ENCODE measurements at regions not wholly inside any gene's neighbourhood (a gene's known extent, or its start where the extent isn't known, plus 50 kb on each side); places are given as distances from the start of the nearest gene placed in this dataset.

DNA sequence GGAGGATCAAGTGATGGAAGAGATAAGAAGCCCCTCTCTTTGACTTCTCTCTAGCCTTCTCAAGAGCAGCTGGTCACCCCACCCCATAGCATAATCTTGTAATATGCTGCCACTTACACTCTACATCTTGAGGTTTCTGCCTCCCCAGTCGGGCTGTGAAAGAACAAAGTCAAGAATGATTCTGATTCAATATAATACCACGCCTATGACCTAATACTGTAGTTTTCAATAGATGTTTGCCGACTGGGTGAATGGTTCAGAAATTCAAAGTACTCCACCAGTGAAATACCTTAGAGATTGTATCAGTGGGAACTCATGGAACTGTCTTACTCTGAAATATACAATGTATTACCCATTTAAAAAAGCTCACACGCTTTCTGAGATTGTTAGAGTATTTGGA is 93.0 kb upstream of the ZFHX3 start:
- no TSS peak for BruUV-seq (replicated peaks)
- DNase-seq (ENCODE audit: low read depth, low spot score) (no peak), ATAC-seq (no peak)
- RAD21 ChIA-PET (ENCODE audit: low non-redundant PET in 1 of 2, low total read pairs in 2 of 2, uncharacterized antibody in 2 of 2, unreplicated experiment in 2 of 2), result no interaction called here
- Histone ChIP-seq H3K36me3 (ENCODE audit: control insufficient read depth in 1 of 2, insufficient read depth in 2 of 2, low read length in 2 of 2) (no peaks in the 10 kb centered on the region), H3K4me1 (ENCODE audit: control insufficient read depth in 1 of 2, insufficient read depth in 2 of 2, low read length in 2 of 2) (no peaks in the 10 kb centered on the region), H3K79me2 (ENCODE audit: insufficient read depth, low read length) (no peaks in the 10 kb centered on the region), H3K9me2 (ENCODE audit: insufficient read depth) (no peaks in the 10 kb centered on the region), H2AFZ (ENCODE audit: low read depth, low read length, poor library complexity, severe bottlenecking) (no peak overlapping the region), H3K27me3 (ENCODE audit: insufficient read depth, low read length) (peaks cover 27% of the 10 kb centered on the region), H3K9ac (ENCODE audit: low read length) (no peak overlapping the region), H3K9me3 (ENCODE audit: control insufficient read depth in 1 of 2, insufficient read depth in 1 of 2, low read depth in 1 of 2, low read length in 2 of 2) (no peaks in the 10 kb centered on the region), H3K4me3 (replicated peaks in 1 of 2; ENCODE audit: low read depth in 1 of 2, low read length in 2 of 2) (no peak overlapping the region), H4K20me1 (ENCODE audit: insufficient read depth) (no peaks in the 10 kb centered on the region), H3K4me2 (ENCODE audit: low read length) (no peak overlapping the region), H3K27ac (ENCODE audit: low read depth, low read length) (no peak overlapping the region)
- TF ChIP-seq YY1 (IDR thresholded peaks at IDR 0.05; ENCODE audit: extremely low read depth, insufficient replicate concordance, low read depth, low read length), result no peak
- TF ChIP-seq CEBPB (IDR thresholded peaks at IDR 0.05; ENCODE audit: low read depth), result no peak
- TF ChIP-seq, protein P1, sequence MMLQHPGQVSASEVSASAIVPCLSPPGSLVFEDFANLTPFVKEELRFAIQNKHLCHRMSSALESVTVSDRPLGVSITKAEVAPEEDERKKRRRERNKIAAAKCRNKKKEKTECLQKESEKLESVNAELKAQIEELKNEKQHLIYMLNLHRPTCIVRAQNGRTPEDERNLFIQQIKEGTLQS (IDR thresholded peaks at IDR 0.05), result no peak
- TF ChIP-seq ELF1 (IDR thresholded peaks at IDR 0.05; ENCODE audit: borderline replicate concordance, low read depth), result no peak
- no peak for TF ChIP-seq EGR1 (IDR thresholded peaks at IDR 0.05; ENCODE audit: low read depth)
- TF ChIP-seq, protein P2, sequence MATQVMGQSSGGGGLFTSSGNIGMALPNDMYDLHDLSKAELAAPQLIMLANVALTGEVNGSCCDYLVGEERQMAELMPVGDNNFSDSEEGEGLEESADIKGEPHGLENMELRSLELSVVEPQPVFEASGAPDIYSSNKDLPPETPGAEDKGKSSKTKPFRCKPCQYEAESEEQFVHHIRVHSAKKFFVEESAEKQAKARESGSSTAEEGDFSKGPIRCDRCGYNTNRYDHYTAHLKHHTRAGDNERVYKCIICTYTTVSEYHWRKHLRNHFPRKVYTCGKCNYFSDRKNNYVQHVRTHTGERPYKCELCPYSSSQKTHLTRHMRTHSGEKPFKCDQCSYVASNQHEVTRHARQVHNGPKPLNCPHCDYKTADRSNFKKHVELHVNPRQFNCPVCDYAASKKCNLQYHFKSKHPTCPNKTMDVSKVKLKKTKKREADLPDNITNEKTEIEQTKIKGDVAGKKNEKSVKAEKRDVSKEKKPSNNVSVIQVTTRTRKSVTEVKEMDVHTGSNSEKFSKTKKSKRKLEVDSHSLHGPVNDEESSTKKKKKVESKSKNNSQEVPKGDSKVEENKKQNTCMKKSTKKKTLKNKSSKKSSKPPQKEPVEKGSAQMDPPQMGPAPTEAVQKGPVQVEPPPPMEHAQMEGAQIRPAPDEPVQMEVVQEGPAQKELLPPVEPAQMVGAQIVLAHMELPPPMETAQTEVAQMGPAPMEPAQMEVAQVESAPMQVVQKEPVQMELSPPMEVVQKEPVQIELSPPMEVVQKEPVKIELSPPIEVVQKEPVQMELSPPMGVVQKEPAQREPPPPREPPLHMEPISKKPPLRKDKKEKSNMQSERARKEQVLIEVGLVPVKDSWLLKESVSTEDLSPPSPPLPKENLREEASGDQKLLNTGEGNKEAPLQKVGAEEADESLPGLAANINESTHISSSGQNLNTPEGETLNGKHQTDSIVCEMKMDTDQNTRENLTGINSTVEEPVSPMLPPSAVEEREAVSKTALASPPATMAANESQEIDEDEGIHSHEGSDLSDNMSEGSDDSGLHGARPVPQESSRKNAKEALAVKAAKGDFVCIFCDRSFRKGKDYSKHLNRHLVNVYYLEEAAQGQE (IDR thresholded peaks at IDR 0.05; ENCODE audit: low read depth), result no peak
- TF ChIP-seq JUND (IDR thresholded peaks at IDR 0.05), result no peak
- TF ChIP-seq ZNF274 (IDR thresholded peaks at IDR 0.05; ENCODE audit: low read depth, low read length), result no peak
- TF ChIP-seq CBX3 (IDR thresholded peaks at IDR 0.05; ENCODE audit: low read depth), result no peak
- TF ChIP-seq, protein P3, sequence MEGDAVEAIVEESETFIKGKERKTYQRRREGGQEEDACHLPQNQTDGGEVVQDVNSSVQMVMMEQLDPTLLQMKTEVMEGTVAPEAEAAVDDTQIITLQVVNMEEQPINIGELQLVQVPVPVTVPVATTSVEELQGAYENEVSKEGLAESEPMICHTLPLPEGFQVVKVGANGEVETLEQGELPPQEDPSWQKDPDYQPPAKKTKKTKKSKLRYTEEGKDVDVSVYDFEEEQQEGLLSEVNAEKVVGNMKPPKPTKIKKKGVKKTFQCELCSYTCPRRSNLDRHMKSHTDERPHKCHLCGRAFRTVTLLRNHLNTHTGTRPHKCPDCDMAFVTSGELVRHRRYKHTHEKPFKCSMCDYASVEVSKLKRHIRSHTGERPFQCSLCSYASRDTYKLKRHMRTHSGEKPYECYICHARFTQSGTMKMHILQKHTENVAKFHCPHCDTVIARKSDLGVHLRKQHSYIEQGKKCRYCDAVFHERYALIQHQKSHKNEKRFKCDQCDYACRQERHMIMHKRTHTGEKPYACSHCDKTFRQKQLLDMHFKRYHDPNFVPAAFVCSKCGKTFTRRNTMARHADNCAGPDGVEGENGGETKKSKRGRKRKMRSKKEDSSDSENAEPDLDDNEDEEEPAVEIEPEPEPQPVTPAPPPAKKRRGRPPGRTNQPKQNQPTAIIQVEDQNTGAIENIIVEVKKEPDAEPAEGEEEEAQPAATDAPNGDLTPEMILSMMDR (IDR thresholded peaks at IDR 0.05 in 2 of 3, conservative IDR thresholded peaks at IDR 0.05 in 1 of 3; ENCODE audit: borderline replicate concordance in 1 of 3, insufficient read depth in 1 of 3, low read depth in 2 of 3, low read length in 2 of 3), result no peak
- TF ChIP-seq SIN3A (IDR thresholded peaks at IDR 0.05; ENCODE audit: low read depth), result no peak
- TF ChIP-seq, protein P4, sequence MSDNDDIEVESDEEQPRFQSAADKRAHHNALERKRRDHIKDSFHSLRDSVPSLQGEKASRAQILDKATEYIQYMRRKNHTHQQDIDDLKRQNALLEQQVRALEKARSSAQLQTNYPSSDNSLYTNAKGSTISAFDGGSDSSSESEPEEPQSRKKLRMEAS (IDR thresholded peaks at IDR 0.05), result no peak
- TF ChIP-seq, protein P5, sequence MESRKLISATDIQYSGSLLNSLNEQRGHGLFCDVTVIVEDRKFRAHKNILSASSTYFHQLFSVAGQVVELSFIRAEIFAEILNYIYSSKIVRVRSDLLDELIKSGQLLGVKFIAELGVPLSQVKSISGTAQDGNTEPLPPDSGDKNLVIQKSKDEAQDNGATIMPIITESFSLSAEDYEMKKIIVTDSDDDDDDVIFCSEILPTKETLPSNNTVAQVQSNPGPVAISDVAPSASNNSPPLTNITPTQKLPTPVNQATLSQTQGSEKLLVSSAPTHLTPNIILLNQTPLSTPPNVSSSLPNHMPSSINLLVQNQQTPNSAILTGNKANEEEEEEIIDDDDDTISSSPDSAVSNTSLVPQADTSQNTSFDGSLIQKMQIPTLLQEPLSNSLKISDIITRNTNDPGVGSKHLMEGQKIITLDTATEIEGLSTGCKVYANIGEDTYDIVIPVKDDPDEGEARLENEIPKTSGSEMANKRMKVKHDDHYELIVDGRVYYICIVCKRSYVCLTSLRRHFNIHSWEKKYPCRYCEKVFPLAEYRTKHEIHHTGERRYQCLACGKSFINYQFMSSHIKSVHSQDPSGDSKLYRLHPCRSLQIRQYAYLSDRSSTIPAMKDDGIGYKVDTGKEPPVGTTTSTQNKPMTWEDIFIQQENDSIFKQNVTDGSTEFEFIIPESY (IDR thresholded peaks at IDR 0.05; ENCODE audit: extremely low read depth, insufficient replicate concordance, low read length), result no peak
- no peak for TF ChIP-seq FOSL1 (IDR thresholded peaks at IDR 0.05; ENCODE audit: low read depth)
- no peak for TF ChIP-seq POLR2AphosphoS5 (IDR thresholded peaks at IDR 0.05; ENCODE audit: low read depth, low read length)
- no peak for TF ChIP-seq TCF7L2 (IDR thresholded peaks at IDR 0.05; ENCODE audit: borderline replicate concordance, extremely low read depth, insufficient read depth, insufficient read length)
- TF ChIP-seq SRF (IDR thresholded peaks at IDR 0.05; ENCODE audit: low read depth), result no peak
- no peak for TF ChIP-seq SP1 (IDR thresholded peaks at IDR 0.05; ENCODE audit: low read depth)
- no peak for TF ChIP-seq POLR2A (IDR thresholded peaks at IDR 0.05; ENCODE audit: borderline replicate concordance, extremely low read depth, insufficient read depth, insufficient read length)
- TF ChIP-seq ZFX (IDR thresholded peaks at IDR 0.05), result no peak
- POLR2A ChIA-PET, result no interaction called here
- CTCF ChIA-PET, result no interaction called here
- intact Hi-C loops (cut with micrococcal nuclease), result no loop called here
